Osteoblast (primary cell): ENCODE measurements at regions not wholly inside any gene's neighbourhood (a gene's known extent, or its start where the extent isn't known, plus 50 kb on each side); places are given as distances from the start of the nearest gene placed in this dataset.

Experiments
- DNase-seq: peaks from one replicate; pipeline ENCODE4 v3.0.0; 2011; ENCODE audit warnings: low spot score, mixed read lengths; ENCODE audit not compliant: insufficient read length; ENCODE audit errors: missing footprints
- H2AFZ ChIP-seq: 2 replicates; pipeline ENCODE4 v1.6.0; 2011; ENCODE audit warnings: mild to moderate bottlenecking, low read length
- H3K27ac ChIP-seq: 2 replicates; pipeline ENCODE4 v1.5.1; 2011; ENCODE audit warnings: mild to moderate bottlenecking, low read depth, low read length, moderate library complexity
- H3K27me3 ChIP-seq: 2 replicates; pipeline ENCODE4 v1.6.0; 2012; ENCODE audit warnings: mild to moderate bottlenecking, control low read depth, inconsistent platforms, low read length, moderate library complexity; ENCODE audit not compliant: insufficient read depth
- H3K36me3 ChIP-seq: 2 replicates; pipeline ENCODE4 v1.5.1; 2011; ENCODE audit warnings: mild to moderate bottlenecking, low read length, control low read depth, moderate library complexity; ENCODE audit not compliant: insufficient read depth
- H3K4me1 ChIP-seq: 2 replicates; pipeline ENCODE4 v1.5.1; 2011; ENCODE audit warnings: mild to moderate bottlenecking, low read length, control low read depth, moderate library complexity; ENCODE audit not compliant: insufficient read depth
- H3K4me2 ChIP-seq: 2 replicates; pipeline ENCODE4 v1.6.0; 2011; ENCODE audit warnings: mild to moderate bottlenecking, low read length; ENCODE audit not compliant: insufficient read depth
- H3K4me3 ChIP-seq: fragments of 200-600 bp; sonication (generic); 3 replicates; pipeline ENCODE4 v1.5.1; 2012; ENCODE audit warnings: mild to moderate bottlenecking, low read length, inconsistent platforms; ENCODE audit not compliant: insufficient read depth
- H3K79me2 ChIP-seq: 2 replicates; pipeline ENCODE4 v1.6.0; 2012; ENCODE audit warnings: mild to moderate bottlenecking, low read length, control low read depth, inconsistent platforms; ENCODE audit not compliant: insufficient read depth
- H3K9me3 ChIP-seq: 2 replicates; pipeline ENCODE4 v1.5.1; 2011; ENCODE audit warnings: low read depth, low read length, control low read depth
- H4K20me1 ChIP-seq: 2 replicates; pipeline ENCODE4 v1.6.0; 2012; ENCODE audit warnings: mild to moderate bottlenecking, low read length, control low read depth; ENCODE audit not compliant: insufficient read depth
- TF ChIP-seq, protein P1 (sequence below): IDR thresholded peaks from 2 replicates; pipeline ENCODE4 v1.5.1; 2011; ENCODE audit warnings: mild to moderate bottlenecking, low read depth, low read length, moderate library complexity; ENCODE audit errors: extremely low read depth

GRCh38 chr13:99911965-99912566, 59.5 kb downstream of the ZIC5 start:
- Histone ChIP-seq H3K4me3 (no peak overlapping the region), H3K4me2 (no peak overlapping the region), H3K27me3 (peaks cover 35% of the 10 kb centered on the region), H3K36me3 (no peaks in the 10 kb centered on the region), H3K4me1 (no peaks in the 10 kb centered on the region), H4K20me1 (no peaks in the 10 kb centered on the region), H3K27ac (no peak overlapping the region), H2AFZ (no peak overlapping the region), H3K9me3 (no peaks in the 10 kb centered on the region), H3K79me2 (no peaks in the 10 kb centered on the region)
- TF ChIP-seq, protein P1, sequence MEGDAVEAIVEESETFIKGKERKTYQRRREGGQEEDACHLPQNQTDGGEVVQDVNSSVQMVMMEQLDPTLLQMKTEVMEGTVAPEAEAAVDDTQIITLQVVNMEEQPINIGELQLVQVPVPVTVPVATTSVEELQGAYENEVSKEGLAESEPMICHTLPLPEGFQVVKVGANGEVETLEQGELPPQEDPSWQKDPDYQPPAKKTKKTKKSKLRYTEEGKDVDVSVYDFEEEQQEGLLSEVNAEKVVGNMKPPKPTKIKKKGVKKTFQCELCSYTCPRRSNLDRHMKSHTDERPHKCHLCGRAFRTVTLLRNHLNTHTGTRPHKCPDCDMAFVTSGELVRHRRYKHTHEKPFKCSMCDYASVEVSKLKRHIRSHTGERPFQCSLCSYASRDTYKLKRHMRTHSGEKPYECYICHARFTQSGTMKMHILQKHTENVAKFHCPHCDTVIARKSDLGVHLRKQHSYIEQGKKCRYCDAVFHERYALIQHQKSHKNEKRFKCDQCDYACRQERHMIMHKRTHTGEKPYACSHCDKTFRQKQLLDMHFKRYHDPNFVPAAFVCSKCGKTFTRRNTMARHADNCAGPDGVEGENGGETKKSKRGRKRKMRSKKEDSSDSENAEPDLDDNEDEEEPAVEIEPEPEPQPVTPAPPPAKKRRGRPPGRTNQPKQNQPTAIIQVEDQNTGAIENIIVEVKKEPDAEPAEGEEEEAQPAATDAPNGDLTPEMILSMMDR, result no peak
- DNase-seq, result no peak

GRCh38 chr13:99911069-99911964, 60.2 kb downstream of the ZIC5 start:
- H3K27ac ChIP-seq, result no peak overlapping the region
- TF ChIP-seq, protein P1, result no peak
- no peaks in the 10 kb centered on the region for H3K36me3 ChIP-seq
- peaks cover 35% of the 10 kb centered on the region for H3K27me3 ChIP-seq
- no peaks in the 10 kb centered on the region for H3K9me3 ChIP-seq
- no peaks in the 10 kb centered on the region for H4K20me1 ChIP-seq
- DNase-seq, result no peak
- H3K79me2 ChIP-seq, result no peaks in the 10 kb centered on the region
- H3K4me1 ChIP-seq, result no peaks in the 10 kb centered on the region
- H3K4me3 ChIP-seq, result no peak overlapping the region
- H3K4me2 ChIP-seq, result no peak overlapping the region
- no peak overlapping the region for H2AFZ ChIP-seq

DNA sequence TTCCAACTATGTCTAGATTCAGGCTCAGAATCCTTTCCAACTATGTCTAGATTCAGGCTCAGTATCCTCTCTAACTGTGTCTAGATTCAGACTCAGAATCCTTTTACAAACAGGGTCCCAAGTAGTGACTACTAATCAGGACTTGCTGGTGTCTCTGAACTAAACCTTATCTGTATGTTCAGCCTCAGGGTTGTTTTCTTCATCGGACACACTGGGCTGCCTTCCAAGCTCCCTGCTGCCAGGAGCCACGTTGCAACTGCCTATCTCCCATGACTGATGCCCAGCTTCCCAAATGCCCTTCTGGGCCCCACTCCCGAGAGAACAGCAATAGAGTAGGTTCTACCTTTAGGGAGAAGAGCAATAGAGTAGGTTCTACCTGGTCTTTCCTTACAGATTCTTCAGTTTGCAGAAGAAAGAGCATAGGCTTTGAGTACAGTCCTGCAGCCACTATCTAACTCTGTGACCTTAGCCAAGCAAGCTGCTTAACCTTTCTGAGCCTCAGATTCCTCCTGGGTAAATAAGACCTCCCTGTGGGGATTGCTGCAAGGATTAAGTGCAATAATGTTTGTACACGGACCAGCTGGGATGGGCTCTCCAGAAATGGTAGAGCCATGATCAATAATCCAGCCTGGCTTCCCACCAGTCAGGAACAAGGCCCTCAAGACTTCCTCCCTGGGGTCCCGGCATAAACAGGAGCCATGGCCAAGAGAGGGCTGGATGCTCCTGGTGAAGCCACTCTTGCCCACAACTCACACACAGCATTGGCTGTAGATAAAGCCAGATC, 61.5 kb downstream of the ZIC5 start:
- no peak overlapping the region for H3K4me3 ChIP-seq
- no peaks in the 10 kb centered on the region for H3K79me2 ChIP-seq
- H3K4me2 ChIP-seq, result no peak overlapping the region
- no peaks in the 10 kb centered on the region for H4K20me1 ChIP-seq
- peaks cover 35% of the 10 kb centered on the region for H3K27me3 ChIP-seq
- no peaks in the 10 kb centered on the region for H3K4me1 ChIP-seq
- H3K27ac ChIP-seq, result no peak overlapping the region
- TF ChIP-seq, protein P1, result no peak
- H3K9me3 ChIP-seq, result no peaks in the 10 kb centered on the region
- no peak overlapping the region for H2AFZ ChIP-seq
- DNase-seq, result no peak
- no peaks in the 10 kb centered on the region for H3K36me3 ChIP-seq
